GM19372 (cell line): ENCODE measurements at regions not wholly inside any gene's neighbourhood (a gene's known extent, or its start where the extent isn't known, plus 50 kb on each side); places are given as distances from the start of the nearest gene placed in this dataset.
"Not testable (repeated sequence)": the region's sequence is repeated elsewhere in the genome, so short reads cannot be mapped to it uniquely, and the experiment has no call there.

Experiments
- ATAC-seq: cut with Tn5 transposase; IDR thresholded peaks from one replicate; pipeline ENCODE4 v1.9.1; 2021; ENCODE audit warnings: mild to moderate bottlenecking, low read depth, moderate library complexity; ENCODE audit not compliant: unreplicated experiment

DNA sequence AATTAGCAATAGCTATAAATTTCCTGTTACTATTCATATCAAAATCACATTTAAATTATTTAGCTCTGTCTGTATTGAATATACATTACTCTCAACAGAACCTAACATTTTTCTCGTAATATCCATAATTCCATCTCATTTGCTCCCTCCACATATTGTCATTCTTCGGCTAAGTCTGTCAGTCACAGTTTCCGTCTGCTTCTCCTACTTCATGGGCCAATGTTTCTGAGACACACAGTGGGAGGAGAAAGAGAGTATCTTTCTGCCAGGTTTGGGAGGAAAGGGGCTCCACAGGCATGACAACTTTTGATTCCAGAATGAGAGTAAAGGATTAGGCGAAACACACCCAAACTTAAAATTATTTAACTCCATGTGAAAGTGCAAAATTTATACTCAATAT, 273.1 kb upstream of the SMIM21 start:
- ATAC-seq, result no peak

DNA sequence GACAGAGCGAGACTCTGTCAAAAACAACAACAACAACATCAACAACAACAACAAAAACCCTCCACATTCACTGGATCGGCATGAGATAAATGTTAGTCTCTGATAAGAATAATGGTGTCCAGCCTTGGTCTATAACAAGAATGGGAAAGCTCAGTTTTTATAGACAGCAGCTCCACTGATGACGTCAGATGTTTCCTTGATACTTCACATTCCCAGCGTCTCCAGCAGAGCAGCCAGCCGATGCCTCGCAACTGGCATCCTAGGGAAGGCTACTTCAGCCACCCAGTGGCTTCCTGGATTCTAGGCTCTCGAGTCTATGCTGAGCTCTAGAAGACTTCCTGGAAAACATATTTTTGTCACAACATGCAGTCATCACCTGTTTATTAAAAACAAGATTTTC, 271.4 kb upstream of the SMIM21 start:
- ATAC-seq, result no peak

DNA sequence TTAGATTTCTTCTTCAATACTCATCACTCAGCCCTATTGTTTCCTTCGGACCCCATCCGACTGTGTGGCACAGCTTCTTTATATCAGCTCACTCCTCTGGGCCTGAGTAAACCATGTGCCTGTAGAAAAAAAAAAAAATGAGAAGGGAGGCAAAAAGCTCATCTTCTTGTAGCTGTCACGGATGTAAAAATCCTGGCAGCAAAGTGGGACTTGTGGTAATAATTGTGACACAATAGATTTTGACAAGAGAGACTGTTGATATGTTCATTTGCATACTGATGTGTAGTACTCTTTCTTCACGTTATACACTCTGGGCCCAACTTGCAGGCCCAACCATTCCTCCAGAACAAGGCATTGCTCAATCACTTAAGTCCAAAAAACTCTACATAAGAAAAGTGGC, 270.0 kb upstream of the SMIM21 start:
- no peak for ATAC-seq

DNA sequence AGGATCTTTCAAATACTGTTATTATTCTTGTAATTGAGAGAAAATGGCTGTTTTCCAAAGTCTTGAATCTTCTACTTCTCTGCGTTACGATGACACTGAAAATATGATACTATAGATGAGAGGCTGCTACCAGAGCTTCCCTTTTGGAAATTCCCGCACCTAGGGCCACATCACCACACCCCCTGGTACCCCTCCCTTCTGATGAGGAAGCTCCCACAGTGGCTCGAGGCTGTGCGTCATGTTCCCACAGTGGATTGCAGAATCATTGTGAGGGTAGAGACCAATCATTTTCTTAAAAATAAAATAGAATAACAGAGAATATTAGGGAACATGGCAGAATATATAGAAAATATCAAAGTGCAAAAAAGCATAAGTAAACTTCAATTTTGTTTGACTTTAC, 268.9 kb upstream of the SMIM21 start:
- no peak for ATAC-seq

DNA sequence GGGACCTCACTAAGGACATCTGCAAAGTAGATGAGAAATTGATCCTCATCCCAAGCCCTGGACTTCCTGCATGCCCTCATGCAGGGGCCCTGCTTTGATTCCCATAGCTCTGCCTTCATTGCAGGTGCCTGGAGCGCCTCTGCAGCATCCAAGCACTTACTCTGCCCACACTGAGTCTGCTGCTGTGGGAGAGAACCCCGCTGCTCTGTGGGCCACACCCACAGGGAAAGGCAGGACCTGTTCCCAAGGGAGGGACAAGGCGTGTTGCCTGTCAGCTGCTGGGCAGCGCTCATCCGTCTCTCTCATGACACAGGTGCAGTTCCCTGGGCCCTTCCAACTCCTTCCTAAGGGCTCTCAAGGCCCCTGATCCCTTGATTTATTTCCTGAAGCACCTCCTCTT, 266.8 kb upstream of the SMIM21 start:
- no peak for ATAC-seq

DNA sequence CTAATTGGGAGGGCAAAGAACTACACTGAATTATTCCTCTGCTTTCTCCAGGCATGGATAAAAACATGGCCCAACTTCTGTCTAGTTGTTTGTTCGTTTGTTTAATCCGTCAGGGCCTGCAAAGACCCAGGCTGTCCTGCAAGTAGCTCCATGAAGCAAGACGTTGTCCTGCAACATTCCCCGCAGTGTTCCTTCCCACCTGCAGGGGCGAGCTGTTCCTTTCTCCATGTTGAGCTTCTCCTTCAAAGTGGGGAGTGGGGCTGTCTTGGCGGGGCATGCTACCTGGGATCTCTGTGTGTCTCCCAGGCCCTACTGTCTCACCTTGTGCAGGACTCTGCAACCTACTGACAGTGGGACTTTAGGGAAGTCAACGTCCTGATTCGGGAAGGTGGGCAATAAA, 264.0 kb upstream of the SMIM21 start:
- ATAC-seq, result no peak

DNA sequence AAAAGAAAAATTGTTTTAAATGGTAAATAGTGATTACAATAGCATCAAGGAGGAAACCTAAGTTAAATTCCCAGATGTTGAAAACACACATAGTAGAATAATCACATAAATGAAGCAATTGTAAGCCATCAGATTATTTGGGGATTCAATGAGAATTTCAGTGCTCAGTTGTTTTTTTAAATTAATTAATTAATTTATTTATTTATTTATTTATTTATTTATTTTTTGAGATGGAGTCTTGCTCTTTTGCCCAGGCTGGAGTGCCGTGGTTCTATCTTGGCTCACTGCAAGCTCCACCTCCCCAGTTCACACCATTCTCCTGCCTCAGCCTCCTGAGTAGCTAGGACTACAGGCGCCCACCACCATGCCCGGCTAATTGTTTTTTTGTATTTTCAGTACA, 262.8 kb upstream of the SMIM21 start:
- ATAC-seq, result not testable (repeated sequence)

DNA sequence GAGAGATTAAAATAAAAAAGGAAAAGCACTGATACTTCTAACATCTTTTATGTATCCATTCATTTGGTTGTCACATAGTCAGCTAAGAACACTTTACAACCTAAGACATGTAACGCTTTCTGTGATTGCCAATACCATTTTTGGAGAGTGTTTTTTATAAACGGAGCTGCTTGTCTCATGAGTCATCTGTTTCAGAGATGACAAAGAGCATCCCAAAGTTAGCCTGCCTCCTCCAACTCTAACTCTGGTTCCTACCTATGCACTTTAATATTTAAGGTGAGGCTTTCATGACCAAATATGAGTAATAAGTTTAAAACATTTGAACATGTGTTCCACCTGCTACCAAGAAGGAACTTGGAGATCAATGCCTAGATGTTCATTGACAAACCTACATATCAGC, 260.1 kb upstream of the SMIM21 start:
- ATAC-seq, result no peak

DNA sequence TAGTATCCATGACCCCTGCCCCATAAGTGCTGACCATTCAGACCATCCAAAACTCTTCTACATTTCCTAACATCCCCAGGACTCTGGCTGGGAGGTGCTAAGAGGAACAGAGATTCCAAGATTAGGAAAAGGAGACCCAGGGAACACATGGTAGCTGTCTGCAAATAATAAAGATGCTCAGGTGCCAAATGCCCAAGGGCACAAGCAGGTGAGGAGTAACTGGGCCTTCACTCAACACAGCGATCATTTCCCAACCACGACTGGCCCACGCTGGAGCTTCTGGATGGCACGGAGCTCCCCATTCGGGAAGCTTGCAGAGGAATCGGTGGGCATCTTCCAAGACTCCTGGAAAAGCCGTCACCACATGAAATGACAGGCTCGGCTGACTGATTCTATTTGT, 255.9 kb upstream of the SMIM21 start:
- ATAC-seq, result no peak

DNA sequence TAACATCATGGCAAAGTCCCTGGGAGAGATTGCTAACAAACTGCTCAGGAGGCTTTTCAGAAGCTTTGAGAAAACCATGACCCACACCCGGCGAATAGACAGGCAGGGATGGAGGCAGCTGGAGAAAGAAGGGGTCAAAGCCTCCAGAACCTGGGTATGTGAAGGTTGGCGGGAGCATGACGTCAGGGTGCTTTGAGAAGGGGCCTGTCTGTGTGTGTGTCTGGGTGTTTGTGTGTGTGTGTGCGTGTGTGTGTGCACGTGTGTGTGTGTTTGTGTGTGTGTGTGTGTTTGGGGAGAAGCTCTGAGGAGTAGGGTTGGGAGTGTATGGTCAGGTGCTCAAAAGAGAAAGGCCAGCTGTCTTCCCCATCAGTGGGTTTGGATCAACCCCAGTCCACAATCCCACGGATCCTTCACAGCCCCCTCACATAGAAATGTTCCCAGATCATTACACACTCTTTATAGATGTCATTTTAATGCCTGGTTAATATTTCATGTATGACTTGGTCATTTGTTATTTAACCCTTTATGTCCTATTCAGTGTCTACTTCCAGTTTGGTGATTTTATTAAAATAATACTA, 254.1 kb upstream of the SMIM21 start:
- ATAC-seq, result no peak

DNA sequence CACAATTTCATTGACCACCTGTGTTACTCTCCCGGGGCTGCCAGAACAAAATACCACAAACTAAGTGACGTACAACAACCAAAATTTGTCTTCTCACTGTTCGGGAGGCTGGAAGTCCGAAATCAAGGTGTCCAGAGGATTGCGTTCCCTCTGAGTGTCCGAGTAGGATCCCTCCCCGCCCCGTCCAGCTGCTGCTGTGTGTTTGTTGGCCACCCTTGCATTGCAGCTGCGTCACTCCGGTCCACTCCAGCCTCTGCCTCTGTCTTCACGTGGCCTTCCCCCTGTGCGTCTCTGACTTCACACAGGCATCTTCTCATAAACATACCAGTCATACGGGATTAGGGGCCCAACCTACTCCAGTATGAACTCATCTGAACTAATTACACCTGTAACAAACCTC, 251.8 kb upstream of the SMIM21 start:
- ATAC-seq, result no peak

DNA sequence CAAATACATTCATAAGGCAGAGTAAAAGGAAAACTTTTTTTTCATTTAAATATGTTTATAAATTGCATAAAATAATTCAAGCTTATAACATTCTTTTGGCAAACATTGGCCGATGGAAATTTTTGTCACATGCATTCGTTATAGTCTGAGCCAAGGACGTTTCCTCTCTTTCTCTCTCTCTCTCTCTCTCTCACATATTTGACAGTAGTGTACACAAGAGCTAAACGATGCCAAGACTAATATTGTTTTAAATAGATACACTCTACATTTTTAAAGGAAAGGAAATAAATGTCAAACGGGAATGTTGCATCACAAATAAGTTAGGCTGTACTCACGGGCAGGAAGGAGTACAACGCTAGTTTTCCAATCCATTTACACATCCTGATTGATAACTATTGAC, 251.1 kb upstream of the SMIM21 start:
- no peak for ATAC-seq

DNA sequence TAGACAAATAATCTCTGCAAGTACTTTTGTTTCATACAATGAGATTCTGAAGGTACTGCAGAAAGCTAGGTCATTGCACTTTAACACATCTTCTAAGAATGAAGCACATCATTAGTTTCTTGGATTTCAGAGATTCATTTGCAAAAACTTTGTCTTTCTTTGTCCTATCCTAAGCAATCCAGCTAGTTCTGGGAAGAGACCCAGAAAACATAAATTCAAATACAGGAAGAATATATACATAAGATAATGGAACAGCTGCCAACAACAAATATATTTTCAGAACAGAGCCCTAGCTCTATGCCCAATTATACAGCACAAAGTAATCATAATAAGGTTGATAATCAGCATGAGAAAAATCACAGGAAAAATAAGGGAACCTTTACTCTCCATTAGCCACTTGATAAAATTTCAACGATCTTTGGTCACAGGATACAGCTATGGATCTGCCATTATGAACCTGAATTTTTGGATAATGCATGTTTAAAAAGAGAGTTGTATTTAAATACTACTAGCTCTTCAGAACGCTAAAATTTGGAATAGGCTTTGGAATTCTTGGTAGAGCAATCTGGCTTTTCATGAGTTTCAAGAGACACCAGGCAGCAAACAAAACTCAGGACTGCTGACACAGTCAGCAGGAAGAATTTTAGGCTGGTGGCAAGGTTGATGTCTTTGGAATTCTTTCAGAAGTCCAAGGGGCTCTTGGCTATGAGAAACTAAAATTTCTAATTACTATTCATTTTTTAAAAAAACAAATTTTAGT, 250.4 kb upstream of the SMIM21 start:
- no peak for ATAC-seq

DNA sequence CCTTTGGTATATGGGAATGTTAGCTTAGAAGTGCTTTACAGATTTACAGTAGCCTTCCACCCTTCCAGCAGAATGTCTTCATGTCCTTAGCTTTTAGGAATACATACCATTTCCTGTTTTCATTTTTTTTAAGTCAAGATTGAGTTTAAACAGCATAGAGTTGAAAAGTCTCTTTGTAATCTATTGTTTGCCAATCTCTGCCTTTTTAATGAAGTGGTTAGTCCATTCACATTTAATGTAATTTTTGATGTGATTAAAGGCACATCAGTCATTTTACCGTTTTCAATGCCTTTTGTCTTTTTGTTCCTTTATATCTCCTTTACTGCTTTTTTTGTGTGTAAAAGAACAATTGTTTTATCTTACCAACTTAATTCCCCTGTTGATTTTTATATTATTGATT, 233.4 kb upstream of the SMIM21 start:
- no peak for ATAC-seq

DNA sequence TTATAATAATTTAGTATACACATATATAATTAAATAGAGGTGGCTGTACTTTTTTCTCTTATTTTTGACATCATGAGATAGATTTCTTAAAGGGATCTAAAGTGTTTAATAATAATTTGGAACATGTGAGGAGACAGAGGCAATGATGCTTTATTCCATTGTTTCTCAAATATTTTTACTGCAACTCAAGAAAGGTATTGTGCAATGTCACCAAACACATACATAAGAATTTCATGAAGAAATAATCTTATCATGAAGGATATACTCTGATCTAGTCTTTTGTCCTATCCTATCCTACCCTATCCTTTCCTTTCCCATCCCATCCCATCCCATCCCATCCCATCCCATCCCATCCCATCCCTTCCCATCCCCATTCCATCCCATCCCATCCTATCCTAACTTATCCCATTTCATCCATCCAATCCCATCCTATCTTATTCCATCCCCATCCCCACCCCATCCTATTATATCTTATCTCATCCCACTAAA, 232.1 kb upstream of the SMIM21 start:
- no peak for ATAC-seq

DNA sequence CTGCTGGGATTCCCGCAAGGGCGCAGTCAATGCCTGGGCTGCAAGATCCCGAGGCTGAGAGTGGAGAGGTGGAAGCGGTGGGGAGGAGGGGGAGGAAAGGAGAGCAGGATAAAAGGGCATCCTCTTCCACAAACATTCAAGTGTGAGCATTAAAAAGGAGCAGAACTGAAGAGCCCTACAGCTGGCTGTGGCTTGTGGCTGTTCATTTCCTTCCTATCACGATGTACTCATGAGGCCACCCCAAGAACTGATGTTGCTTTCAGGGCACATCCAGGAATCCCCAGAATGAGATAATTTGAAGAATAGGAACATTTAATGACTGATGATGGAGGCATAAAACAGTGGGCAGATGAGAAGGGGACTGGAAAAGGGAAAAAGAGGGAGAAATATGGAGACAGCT, 230.8 kb upstream of the SMIM21 start:
- no peak for ATAC-seq

DNA sequence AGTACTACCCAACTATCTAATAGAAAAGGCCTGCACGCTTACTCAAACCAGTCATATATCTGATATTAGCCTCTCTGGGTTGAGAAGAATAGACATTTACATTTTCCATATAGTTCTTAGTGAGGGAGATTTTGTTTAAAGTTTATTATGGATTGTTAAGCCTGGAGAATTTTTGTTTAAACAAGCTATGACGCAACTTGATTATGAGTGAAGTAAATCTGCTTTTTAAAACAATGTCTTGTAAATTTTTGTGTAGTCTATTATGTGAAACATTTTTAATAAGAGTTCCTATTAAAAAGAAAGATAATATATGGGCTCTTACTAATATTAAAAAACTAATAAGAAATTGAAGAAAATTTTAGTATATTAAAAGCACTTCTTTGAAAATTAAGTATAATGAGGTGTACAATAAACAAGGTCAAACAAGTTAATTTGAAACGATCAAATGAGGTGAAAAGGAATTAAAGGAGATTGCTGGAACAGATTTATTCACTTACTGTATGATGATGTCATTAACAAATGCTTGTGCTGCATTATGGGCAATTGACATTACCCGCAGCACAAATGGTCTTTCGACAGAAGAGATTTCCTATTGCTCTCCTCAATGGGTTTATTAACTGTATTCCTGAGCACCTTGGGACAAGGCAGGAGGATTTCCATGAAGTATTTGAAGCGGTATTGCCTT, 229.2 kb upstream of the SMIM21 start:
- no peak for ATAC-seq

DNA sequence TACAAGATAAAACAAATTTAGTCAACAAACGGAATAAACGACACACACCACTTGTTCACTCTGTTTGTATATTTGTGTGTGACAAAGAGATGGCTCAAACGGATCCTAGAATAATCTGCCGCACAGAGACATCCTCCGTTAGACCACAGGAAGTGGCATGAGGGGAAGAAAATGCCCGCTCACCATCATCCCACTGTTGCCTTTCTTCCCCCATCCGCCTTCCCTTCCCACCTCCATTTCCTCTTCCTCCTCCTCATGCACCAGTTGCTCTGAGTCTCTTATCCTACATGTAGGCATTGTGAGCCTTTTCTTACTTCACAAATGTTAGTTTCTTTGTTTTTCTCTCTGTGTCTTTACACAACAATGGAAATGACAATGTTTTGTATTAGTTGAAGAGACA, 228.5 kb upstream of the SMIM21 start:
- ATAC-seq, result no peak

DNA sequence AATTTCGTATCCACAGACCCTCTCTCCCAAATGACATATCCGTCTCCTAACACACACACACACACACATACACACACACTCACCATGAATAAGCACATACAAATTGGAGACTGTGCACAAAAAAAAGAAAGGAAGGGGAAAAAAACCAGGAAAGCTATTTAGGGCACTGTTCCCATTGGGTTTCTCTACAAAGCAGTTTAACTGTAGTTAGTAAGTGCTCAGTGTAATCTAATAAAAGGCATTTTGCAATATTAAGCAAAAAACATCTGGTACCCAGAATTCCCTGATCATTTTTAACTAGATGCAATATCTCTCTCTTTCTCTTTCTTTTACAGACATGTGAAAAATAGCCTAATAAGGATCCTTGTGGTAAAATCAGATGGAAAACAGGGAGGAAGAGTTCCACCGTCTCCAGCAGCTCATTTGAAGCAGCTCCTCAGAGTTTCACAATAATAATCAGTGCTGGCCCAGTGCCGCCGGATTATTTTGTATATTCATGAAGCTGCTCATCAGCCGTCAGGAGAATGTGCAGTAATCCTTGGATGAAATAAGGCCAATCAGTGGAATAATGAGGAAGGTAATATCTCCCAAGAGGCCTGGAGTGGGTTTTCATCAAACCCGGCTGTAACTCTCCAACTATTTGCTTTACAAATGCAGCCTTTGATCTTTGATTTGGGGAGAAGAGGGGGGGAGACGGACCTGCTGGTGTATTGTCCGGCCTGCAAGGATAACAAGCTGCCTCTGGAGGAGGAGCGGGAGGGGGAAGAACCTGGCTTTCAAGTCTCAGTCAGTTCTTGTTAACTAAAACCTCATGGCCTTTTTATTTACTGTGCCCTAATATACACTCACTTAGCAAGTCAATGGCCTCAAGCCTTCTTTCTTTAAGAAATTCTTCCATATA, 227.6 kb upstream of the SMIM21 start:
- no peak for ATAC-seq

DNA sequence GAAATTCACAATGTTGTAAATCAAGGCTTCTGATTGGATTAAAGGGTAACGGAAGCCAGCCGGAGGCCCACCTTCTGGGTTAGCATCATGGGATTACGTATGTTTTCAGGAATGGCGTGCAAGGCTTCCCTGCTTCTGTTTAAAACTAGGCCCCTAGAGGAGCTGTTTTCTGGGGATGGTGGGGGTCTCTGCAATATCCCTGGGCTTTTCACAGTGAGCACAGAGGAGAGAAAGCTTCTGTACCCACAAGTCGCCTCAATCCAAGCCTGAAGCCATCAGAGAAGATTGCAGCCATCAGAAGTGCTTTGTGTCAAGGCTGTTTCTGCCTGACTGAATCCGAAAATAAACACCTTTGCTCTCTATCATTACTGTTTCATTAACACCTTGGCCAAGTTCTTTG, 226.9 kb upstream of the SMIM21 start:
- no peak for ATAC-seq

DNA sequence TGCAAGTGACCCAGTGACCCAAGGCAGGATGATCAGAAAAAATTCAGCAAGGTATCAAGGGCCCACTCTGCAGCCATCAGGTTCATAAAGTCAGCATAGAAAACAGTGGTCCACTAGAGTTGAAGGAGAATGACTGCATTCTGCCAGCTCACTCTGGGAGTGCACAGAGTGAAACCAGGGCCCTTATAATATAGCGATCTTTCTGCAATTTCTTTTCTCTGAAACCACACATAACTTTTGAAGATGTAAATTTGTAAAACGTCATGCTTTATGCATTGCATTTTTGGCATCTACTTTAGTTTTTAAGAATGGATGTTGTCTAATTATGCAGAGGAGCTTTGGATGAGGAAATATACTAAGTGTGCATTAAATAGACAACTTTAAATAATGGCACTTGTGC, 225.0 kb upstream of the SMIM21 start:
- ATAC-seq, result no peak
